GM12891 (cell line): ENCODE measurements at regions not wholly inside any gene's neighbourhood (a gene's known extent, or its start where the extent isn't known, plus 50 kb on each side); places are given as distances from the start of the nearest gene placed in this dataset.

Experiments used
- POLR2A ChIP-seq: IDR thresholded peaks from 2 replicates; pipeline ENCODE4 v1.6.1; 2011; ENCODE audit warnings: low read depth, low read length, control low read depth
- TAF1 ChIP-seq: IDR thresholded peaks from 2 replicates; pipeline ENCODE4 v1.6.1; 2011; ENCODE audit warnings: low read depth, low read length, control low read depth

- TF ChIP-seq TAF1 (no peak), POLR2A (no peak)
Observed at GRCh38 chr21:43306391-43306790, 120.5 kb downstream of the SIK1 start.
